ENCODE measurements at regions not wholly inside any gene's neighbourhood (a gene's known extent, or its start where the extent isn't known, plus 50 kb on each side); places are given as distances from the start of the nearest gene placed in this dataset.

GRCh38 chr5:39638813-39639212, 214.0 kb upstream of the DAB2 start:
- no peaks in the 10 kb centered on the region for H3K9me3 ChIP-seq (ENCODE audit: control insufficient read depth, insufficient read depth, low read length)
- TF ChIP-seq CTCF (IDR thresholded peaks at IDR 0.05; ENCODE audit: low read depth, low read length): no peak
- ChIA-PET CTCF (no interaction called here), POLR2A (no interaction called here)
- H3K4me3 ChIP-seq (ENCODE audit: low read depth, low read length): no peak overlapping the region
- no peak for DNase-seq (ENCODE audit: low read depth, low spot score)
- H3K27ac ChIP-seq (ENCODE audit: low read depth, low read length): no peak overlapping the region
- H3K27me3 ChIP-seq (ENCODE audit: control insufficient read depth, insufficient read depth, low read length): no peaks in the 10 kb centered on the region

- no peak for DNase-seq (ENCODE audit: low read depth, low spot score)
- POLR2A ChIA-PET: no interaction called here
Measured at GRCh38 chr5:39633057-39633456, 208.3 kb upstream of the DAB2 start.

GRCh38 chr5:39631958-39632357, 207.2 kb upstream of the DAB2 start:
- ChIA-PET CTCF (no interaction called here), POLR2A (interaction anchor here (0.7 kb wide), 1 partner anchor 541 kb away, joined by 5 read pairs; no protein-coding TSS in a partner anchor)
- Histone ChIP-seq H3K4me3 (ENCODE audit: low read depth, low read length) (no peak overlapping the region), H3K9me3 (ENCODE audit: control insufficient read depth, insufficient read depth, low read length) (no peaks in the 10 kb centered on the region), H3K27me3 (ENCODE audit: control insufficient read depth, insufficient read depth, low read length) (no peaks in the 10 kb centered on the region), H3K27ac (ENCODE audit: low read depth, low read length) (no peak overlapping the region)
- TF ChIP-seq CTCF (IDR thresholded peaks at IDR 0.05; ENCODE audit: low read depth, low read length): no peak
- no peak for DNase-seq (ENCODE audit: low read depth, low spot score)

More at GRCh38 chr5:39633057-39633456, 208.3 kb upstream of the DAB2 start:
- CTCF ChIA-PET: interaction anchor here (0.6 kb wide), 1 partner anchor 41 kb away, joined by 3 read pairs; no protein-coding TSS in a partner anchor
- Histone ChIP-seq H3K9me3 (ENCODE audit: control insufficient read depth, insufficient read depth, low read length) (no peaks in the 10 kb centered on the region), H3K27me3 (ENCODE audit: control insufficient read depth, insufficient read depth, low read length) (no peaks in the 10 kb centered on the region), H3K4me3 (ENCODE audit: low read depth, low read length) (no peak overlapping the region), H3K27ac (ENCODE audit: low read depth, low read length) (no peak overlapping the region)
- no peak for TF ChIP-seq CTCF (IDR thresholded peaks at IDR 0.05; ENCODE audit: low read depth, low read length)

- Histone ChIP-seq H3K9me3 (ENCODE audit: control insufficient read depth, insufficient read depth, low read length) (no peaks in the 10 kb centered on the region), H3K27ac (ENCODE audit: low read depth, low read length) (no peak overlapping the region), H3K4me3 (ENCODE audit: low read depth, low read length) (no peak overlapping the region), H3K27me3 (ENCODE audit: control insufficient read depth, insufficient read depth, low read length) (no peaks in the 10 kb centered on the region)
- no peak for TF ChIP-seq CTCF (IDR thresholded peaks at IDR 0.05; ENCODE audit: low read depth, low read length)
- DNase-seq (ENCODE audit: low read depth, low spot score): no peak
- CTCF ChIA-PET: no interaction called here
- POLR2A ChIA-PET: no interaction called here
Measured at GRCh38 chr5:39629946-39630345, 205.2 kb upstream of the DAB2 start.

GRCh38 chr5:39628348-39628747, 203.6 kb upstream of the DAB2 start:
- Histone ChIP-seq H3K27me3 (ENCODE audit: control insufficient read depth, insufficient read depth, low read length) (no peaks in the 10 kb centered on the region), H3K4me3 (ENCODE audit: low read depth, low read length) (no peak overlapping the region), H3K27ac (ENCODE audit: low read depth, low read length) (no peak overlapping the region), H3K9me3 (ENCODE audit: control insufficient read depth, insufficient read depth, low read length) (no peaks in the 10 kb centered on the region)
- TF ChIP-seq CTCF (IDR thresholded peaks at IDR 0.05; ENCODE audit: low read depth, low read length): no peak
- no peak for DNase-seq (ENCODE audit: low read depth, low spot score)
- CTCF ChIA-PET: no interaction called here
- POLR2A ChIA-PET: no interaction called here

All from AG04450 (cell line).